ENCODE measurements at regions not wholly inside any gene's neighbourhood (a gene's known extent, or its start where the extent isn't known, plus 50 kb on each side); places are given as distances from the start of the nearest gene placed in this dataset.

DNA sequence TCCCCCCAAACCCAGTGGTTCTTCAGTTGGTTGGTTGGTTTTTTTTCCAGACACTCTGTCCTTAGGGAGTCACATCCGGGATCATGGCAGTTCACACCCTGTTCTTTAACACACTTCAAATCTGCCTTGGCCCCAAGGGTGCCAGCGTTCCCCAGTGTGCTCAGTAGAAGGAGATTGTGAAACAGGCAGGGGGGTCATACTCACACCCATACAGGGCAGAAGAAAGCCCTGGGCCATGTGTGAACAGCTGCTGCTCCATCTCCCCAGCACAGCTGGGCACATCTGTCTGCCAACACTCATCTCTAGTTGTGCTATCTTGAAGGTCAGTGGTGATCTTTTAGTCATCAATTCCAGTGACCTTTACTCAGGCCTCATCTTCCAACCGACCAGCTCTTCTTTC lies 64.4 kb upstream of the FUT8 start:
- TF ChIP-seq FOXP2 (optimal IDR thresholded peaks at IDR 0.05; ENCODE audit: control extremely low read depth, extremely low read length, insufficient read depth) (no peak), POLR2AphosphoS5 (IDR thresholded peaks at IDR 0.05; ENCODE audit: borderline replicate concordance, low read depth, low read length) (no peak)
- H3K36me3 ChIP-seq (ENCODE audit: insufficient read depth, low read length), result no peaks in the 10 kb centered on the region
- no peak overlapping the region for H3K4me3 ChIP-seq
- no peak for DNase-seq (ENCODE audit: low read depth, low spot score)
- H3K9ac ChIP-seq (ENCODE audit: insufficient read length), result no peak overlapping the region
- H3K27ac ChIP-seq, result no peak overlapping the region
- no peaks in the 10 kb centered on the region for H3K9me3 ChIP-seq (ENCODE audit: low read depth, low read length)

DNA sequence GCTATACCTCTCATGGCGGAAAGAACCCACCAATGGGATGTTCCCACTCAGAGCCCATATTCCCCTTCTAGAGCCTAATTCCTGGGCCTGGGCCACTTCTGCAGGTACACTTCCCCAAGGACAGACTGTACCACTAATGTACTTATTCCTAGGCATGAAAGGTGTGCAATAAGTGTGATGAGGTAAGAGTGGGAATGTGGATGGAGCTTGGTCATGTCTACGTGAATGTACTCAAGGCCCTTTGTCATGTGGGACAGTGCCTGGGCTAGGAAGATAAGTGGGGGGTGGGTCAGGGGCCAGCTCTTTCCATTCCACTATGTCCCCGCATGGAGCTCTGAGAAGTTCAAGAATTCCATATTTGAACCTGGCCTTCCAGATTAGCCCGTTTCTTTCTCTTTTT lies 63.4 kb upstream of the FUT8 start:
- TF ChIP-seq POLR2AphosphoS5 (IDR thresholded peaks at IDR 0.05; ENCODE audit: borderline replicate concordance, low read depth, low read length) (no peak), EZH2 (IDR thresholded peaks at IDR 0.05) (no peak), FOXP2 (optimal IDR thresholded peaks at IDR 0.05; ENCODE audit: control extremely low read depth, extremely low read length, insufficient read depth) (no peak)
- Histone ChIP-seq H3K27ac (no peak overlapping the region), H3K36me3 (ENCODE audit: insufficient read depth, low read length) (no peaks in the 10 kb centered on the region), H3K9ac (ENCODE audit: insufficient read length) (no peak overlapping the region), H3K9me3 (ENCODE audit: low read depth, low read length) (no peaks in the 10 kb centered on the region), H3K4me3 (no peak overlapping the region)
- no peak for DNase-seq (ENCODE audit: low read depth, low spot score)

DNA sequence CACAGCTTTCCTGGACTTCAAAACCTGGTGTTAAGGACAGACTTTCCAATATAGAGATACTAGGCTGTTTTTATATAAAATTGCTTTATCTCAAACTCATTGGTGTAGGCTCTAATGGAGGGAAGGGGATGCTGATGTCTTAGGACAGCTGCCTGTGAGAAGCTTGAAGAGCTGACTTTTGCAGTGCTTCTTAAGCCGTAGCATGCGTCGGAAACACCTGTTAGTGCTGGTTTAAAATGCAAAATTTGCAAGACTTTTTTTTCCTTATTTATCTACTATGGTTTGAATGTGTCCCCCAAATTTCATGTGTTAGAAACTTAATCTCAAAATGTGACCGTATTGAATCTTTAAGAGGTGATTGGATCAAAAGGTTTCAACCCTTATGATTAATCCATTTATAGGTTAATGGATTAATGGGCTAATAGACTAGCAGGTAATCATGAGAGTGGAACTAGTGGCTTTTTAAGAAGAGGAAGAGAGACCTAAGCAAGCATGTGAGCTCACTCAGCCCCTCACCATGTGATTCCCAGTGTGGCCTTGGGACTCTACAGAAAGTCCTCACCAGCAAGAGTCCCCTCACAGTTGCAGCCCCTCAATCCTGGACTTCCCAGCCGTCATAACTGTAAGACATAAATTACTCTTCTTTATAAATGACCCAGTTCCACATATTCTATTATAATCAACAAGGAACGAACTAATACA lies 60.9 kb upstream of the FUT8 start:
- TF ChIP-seq POLR2AphosphoS5 (IDR thresholded peaks at IDR 0.05; ENCODE audit: borderline replicate concordance, low read depth, low read length) (no peak), FOXP2 (optimal IDR thresholded peaks at IDR 0.05; ENCODE audit: control extremely low read depth, extremely low read length, insufficient read depth) (no peak), EZH2 (IDR thresholded peaks at IDR 0.05) (no peak)
- no peaks in the 10 kb centered on the region for H3K9me3 ChIP-seq (ENCODE audit: low read depth, low read length)
- no peak overlapping the region for H3K4me3 ChIP-seq
- DNase-seq (ENCODE audit: low read depth, low spot score), result no peak
- H3K36me3 ChIP-seq (ENCODE audit: insufficient read depth, low read length), result no peaks in the 10 kb centered on the region
- no peak overlapping the region for H3K27ac ChIP-seq
- no peak overlapping the region for H3K9ac ChIP-seq (ENCODE audit: insufficient read length)

GRCh38 chr14:65352964-65353530 lies 59.5 kb upstream of the FUT8 start:
- TF ChIP-seq FOXP2 (optimal IDR thresholded peaks at IDR 0.05; ENCODE audit: control extremely low read depth, extremely low read length, insufficient read depth), result no peak
- TF ChIP-seq EZH2 (IDR thresholded peaks at IDR 0.05), result no peak
- no peak for TF ChIP-seq POLR2AphosphoS5 (IDR thresholded peaks at IDR 0.05; ENCODE audit: borderline replicate concordance, low read depth, low read length)
- DNase-seq (ENCODE audit: low read depth, low spot score), result no peak
- Histone ChIP-seq H3K4me3 (no peak overlapping the region), H3K27ac (no peak overlapping the region), H3K9ac (ENCODE audit: insufficient read length) (no peak overlapping the region), H3K36me3 (ENCODE audit: insufficient read depth, low read length) (no peaks in the 10 kb centered on the region), H3K9me3 (ENCODE audit: low read depth, low read length) (no peaks in the 10 kb centered on the region)

DNA sequence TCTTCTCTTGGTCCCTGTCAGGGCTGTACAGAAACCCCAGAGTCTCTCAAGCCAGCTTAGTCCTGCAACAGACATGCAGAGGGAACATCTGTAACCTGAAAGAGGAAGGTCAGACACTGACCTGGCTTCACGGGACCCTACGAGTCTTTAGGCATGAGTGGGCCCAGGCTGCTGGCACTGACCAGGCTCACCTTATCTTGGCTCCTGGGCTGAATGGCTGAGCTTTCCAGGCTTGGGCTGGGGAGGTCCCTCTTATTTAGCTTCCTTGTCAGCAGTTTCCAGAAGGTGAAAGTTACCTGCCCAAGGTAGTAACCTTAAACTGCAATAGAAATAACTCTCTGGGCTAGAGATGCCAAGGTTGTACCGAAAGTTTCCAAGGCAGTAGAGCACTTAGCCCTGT lies 58.4 kb upstream of the FUT8 start:
- H3K4me3 ChIP-seq, result no peak overlapping the region
- no peak overlapping the region for H3K9ac ChIP-seq (ENCODE audit: insufficient read length)
- no peaks in the 10 kb centered on the region for H3K36me3 ChIP-seq (ENCODE audit: insufficient read depth, low read length)
- TF ChIP-seq EZH2 (IDR thresholded peaks at IDR 0.05) (no peak), POLR2AphosphoS5 (IDR thresholded peaks at IDR 0.05; ENCODE audit: borderline replicate concordance, low read depth, low read length) (no peak), FOXP2 (optimal IDR thresholded peaks at IDR 0.05; ENCODE audit: control extremely low read depth, extremely low read length, insufficient read depth) (no peak)
- no peak overlapping the region for H3K27ac ChIP-seq
- H3K9me3 ChIP-seq (ENCODE audit: low read depth, low read length), result no peaks in the 10 kb centered on the region
- DNase-seq (ENCODE audit: low read depth, low spot score), result no peak

GRCh38 chr14:65354715-65355114 lies 57.8 kb upstream of the FUT8 start:
- no peak for DNase-seq (ENCODE audit: low read depth, low spot score)

GRCh38 chr14:65356327-65356836 lies 56.1 kb upstream of the FUT8 start:
- H3K9ac ChIP-seq (ENCODE audit: insufficient read length), result no peak overlapping the region
- no peak for DNase-seq (ENCODE audit: low read depth, low spot score)
- H3K36me3 ChIP-seq (ENCODE audit: insufficient read depth, low read length), result no peaks in the 10 kb centered on the region
- H3K4me3 ChIP-seq, result no peak overlapping the region
- no peaks in the 10 kb centered on the region for H3K9me3 ChIP-seq (ENCODE audit: low read depth, low read length)
- TF ChIP-seq EZH2 (IDR thresholded peaks at IDR 0.05) (no peak), FOXP2 (optimal IDR thresholded peaks at IDR 0.05; ENCODE audit: control extremely low read depth, extremely low read length, insufficient read depth) (no peak), POLR2AphosphoS5 (IDR thresholded peaks at IDR 0.05; ENCODE audit: borderline replicate concordance, low read depth, low read length) (no peak)
- no peak overlapping the region for H3K27ac ChIP-seq

More at GRCh38 chr14:65354715-65355114, 57.8 kb upstream of the FUT8 start:
- TF ChIP-seq POLR2AphosphoS5 (IDR thresholded peaks at IDR 0.05; ENCODE audit: borderline replicate concordance, low read depth, low read length) (no peak), FOXP2 (optimal IDR thresholded peaks at IDR 0.05; ENCODE audit: control extremely low read depth, extremely low read length, insufficient read depth) (no peak), EZH2 (IDR thresholded peaks at IDR 0.05) (no peak)
- H3K4me3 ChIP-seq, result no peak overlapping the region
- no peaks in the 10 kb centered on the region for H3K9me3 ChIP-seq (ENCODE audit: low read depth, low read length)
- H3K9ac ChIP-seq (ENCODE audit: insufficient read length), result no peak overlapping the region
- no peak overlapping the region for H3K27ac ChIP-seq
- no peaks in the 10 kb centered on the region for H3K36me3 ChIP-seq (ENCODE audit: insufficient read depth, low read length)

DNA sequence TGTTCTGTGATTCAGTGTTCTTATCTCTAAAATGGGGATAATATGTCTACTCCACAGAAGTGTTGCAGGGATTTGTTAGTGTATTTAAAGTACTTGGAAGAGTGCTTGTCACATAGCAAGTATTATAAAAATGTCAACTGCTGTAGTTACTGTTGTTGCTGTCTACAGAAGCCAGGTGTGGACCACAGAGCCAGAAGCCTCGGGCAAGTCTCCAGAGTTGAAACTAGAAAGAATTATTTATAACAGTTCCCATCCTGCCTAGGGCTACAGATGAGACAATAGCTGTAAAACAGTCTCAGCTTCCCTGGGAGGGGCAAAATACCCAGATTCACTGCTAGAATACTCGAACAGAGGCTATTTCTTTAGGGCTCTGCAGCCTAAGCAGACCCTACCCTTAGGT lies 55.4 kb upstream of the FUT8 start:
- Histone ChIP-seq H3K27ac (no peak overlapping the region), H3K9ac (ENCODE audit: insufficient read length) (no peak overlapping the region), H3K9me3 (ENCODE audit: low read depth, low read length) (no peaks in the 10 kb centered on the region), H3K36me3 (ENCODE audit: insufficient read depth, low read length) (no peaks in the 10 kb centered on the region), H3K4me3 (no peak overlapping the region)
- no peak for TF ChIP-seq FOXP2 (optimal IDR thresholded peaks at IDR 0.05; ENCODE audit: control extremely low read depth, extremely low read length, insufficient read depth)
- TF ChIP-seq POLR2AphosphoS5 (IDR thresholded peaks at IDR 0.05; ENCODE audit: borderline replicate concordance, low read depth, low read length), result no peak
- no peak for TF ChIP-seq EZH2 (IDR thresholded peaks at IDR 0.05)
- DNase-seq (ENCODE audit: low read depth, low spot score), result no peak
